Neural crest cell (in vitro differentiated cells): ENCODE measurements at regions not wholly inside any gene's neighbourhood (a gene's known extent, or its start where the extent isn't known, plus 50 kb on each side); places are given as distances from the start of the nearest gene placed in this dataset.

Source experiments
- DNase-seq: peaks from one replicate; pipeline ENCODE4 v3.0.0; 2021; ENCODE audit warnings: low read depth, mixed read lengths, low spot score
- H3K27ac Mint-ChIP-seq: one replicate; pipeline ENCODE4 v1.8.0; 2021; ENCODE audit warnings: mild to moderate bottlenecking, mixed read lengths; ENCODE audit not compliant: unreplicated experiment
- H3K27me3 Mint-ChIP-seq: 2 replicates; pipeline ENCODE4 v1.8.0; 2021; ENCODE audit warnings: low read depth, mild to moderate bottlenecking, mixed read lengths
- H3K36me3 Mint-ChIP-seq: 2 replicates; pipeline ENCODE4 v1.8.0; 2021; ENCODE audit warnings: low read depth, mild to moderate bottlenecking, mixed read lengths
- H3K4me1 Mint-ChIP-seq: 2 replicates; pipeline ENCODE4 v1.8.0; 2021; ENCODE audit warnings: mixed read lengths
- H3K4me3 Mint-ChIP-seq: one replicate; pipeline ENCODE4 v1.8.0; 2021; ENCODE audit warnings: mild to moderate bottlenecking, mixed read lengths
- H3K9me3 Mint-ChIP-seq: 2 replicates; pipeline ENCODE4 v1.8.0; 2021; ENCODE audit warnings: mixed read lengths
- TF ChIP-seq, protein P1 (sequence below): fragments of 200-600 bp; sonication (generic); conservative IDR thresholded peaks from 2 replicates; pipeline ENCODE4 v1.5.0; 2021; ENCODE audit warnings: antibody characterized with exemption, mild to moderate bottlenecking

DNA sequence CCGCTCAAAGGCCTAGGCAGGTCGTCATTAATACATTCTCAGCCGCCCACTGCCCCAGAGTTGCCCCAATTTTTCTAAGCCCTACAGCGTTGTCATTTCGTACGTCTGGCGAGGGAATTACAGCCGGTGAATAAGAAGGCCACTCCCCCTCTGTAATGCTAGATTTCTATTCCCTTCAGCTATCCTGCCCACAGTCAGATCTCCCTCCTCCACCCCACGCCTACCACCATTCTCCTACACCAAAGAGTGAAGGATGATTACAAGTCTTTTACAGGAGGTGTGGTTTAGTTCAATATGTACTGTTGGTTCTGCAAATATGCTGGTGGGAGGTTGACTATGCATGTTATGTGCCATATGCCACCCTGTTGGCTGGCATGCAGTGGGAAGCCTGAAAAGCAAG is 83.7 kb upstream of the SMIM15 start:
- H3K4me1 Mint-ChIP-seq: no peaks in the 10 kb centered on the region
- TF ChIP-seq, protein P1, sequence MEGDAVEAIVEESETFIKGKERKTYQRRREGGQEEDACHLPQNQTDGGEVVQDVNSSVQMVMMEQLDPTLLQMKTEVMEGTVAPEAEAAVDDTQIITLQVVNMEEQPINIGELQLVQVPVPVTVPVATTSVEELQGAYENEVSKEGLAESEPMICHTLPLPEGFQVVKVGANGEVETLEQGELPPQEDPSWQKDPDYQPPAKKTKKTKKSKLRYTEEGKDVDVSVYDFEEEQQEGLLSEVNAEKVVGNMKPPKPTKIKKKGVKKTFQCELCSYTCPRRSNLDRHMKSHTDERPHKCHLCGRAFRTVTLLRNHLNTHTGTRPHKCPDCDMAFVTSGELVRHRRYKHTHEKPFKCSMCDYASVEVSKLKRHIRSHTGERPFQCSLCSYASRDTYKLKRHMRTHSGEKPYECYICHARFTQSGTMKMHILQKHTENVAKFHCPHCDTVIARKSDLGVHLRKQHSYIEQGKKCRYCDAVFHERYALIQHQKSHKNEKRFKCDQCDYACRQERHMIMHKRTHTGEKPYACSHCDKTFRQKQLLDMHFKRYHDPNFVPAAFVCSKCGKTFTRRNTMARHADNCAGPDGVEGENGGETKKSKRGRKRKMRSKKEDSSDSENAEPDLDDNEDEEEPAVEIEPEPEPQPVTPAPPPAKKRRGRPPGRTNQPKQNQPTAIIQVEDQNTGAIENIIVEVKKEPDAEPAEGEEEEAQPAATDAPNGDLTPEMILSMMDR: no peak
- peaks cover 7% of the 10 kb centered on the region for H3K9me3 Mint-ChIP-seq
- H3K36me3 Mint-ChIP-seq: peaks cover 2% of the 10 kb centered on the region
- no peak overlapping the region for H3K27ac Mint-ChIP-seq
- H3K27me3 Mint-ChIP-seq: no peaks in the 10 kb centered on the region
- H3K4me3 Mint-ChIP-seq: no peak overlapping the region
- DNase-seq: no peak

DNA sequence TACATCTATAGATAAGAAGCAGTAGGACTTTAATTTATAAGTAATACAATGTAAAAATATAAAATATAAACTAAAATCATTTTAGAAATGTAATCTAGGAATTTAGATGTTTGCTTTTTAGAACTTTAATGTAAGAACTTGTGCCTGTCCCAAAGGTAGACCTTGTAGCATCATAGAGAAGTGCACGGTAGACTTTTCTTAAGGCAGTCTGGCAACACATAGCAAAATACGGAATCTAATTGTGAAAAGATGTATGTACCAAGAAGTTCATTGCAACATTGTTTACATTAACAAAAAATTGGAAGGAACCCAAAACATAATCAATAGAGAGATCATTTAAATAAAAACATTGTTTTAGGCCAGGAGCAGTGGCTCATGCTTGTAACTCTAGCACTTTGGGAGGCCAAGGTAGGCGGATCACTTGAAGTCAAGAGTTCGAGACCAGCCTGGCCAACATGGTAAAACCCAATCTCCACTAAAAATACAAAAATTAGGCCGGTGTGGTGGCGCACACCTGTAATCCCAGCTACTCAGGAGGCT is 84.6 kb upstream of the SMIM15 start:
- Mint-ChIP-seq H3K27ac (no peak overlapping the region), H3K4me1 (peaks cover under 1% of the 10 kb centered on the region), H3K36me3 (peaks cover 2% of the 10 kb centered on the region), H3K9me3 (peaks cover 7% of the 10 kb centered on the region), H3K27me3 (no peaks in the 10 kb centered on the region), H3K4me3 (no peak overlapping the region)
- TF ChIP-seq, protein P1: no peak
- DNase-seq: no peak

DNA sequence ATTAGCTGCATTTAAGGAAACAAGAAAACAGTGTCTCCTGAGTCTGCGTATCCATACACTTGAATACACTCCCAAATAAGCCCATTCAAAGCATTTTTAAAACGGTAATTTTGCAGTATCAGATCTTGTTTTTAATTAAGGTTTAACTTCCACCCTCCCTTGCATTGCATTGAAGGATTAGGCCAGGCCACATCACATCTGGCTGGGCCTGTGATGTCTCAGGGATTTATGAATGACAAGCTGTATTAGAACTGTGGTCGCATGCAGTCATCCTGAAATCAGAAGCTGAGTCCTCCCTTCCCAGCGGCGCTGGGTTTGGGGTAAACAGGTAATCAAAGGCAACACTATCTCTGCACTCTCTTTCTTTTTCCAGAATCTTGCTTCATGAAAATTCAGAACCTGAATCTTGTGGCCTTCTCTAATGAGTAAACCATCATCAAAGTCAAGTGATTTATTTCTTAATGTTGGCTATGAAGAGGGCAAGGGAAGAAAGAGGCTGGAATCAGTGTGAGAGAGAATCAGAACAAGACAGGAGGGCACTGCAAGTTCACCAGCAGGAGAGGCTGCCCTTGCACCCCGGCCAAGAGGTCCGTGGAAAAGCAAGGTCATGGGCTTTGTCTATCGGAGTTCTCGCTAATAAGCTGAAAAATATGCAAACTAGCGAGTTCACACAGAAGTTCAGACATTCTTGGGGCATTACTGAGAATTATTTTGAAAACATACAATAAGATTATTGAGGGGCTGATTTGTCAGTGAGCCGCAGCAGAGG is 80.0 kb upstream of the ZSWIM6 start:
- Mint-ChIP-seq H3K9me3 (peaks cover 9% of the 10 kb centered on the region), H3K27me3 (no peaks in the 10 kb centered on the region), H3K27ac (no peak overlapping the region), H3K4me3 (no peak overlapping the region), H3K36me3 (peaks cover 2% of the 10 kb centered on the region), H3K4me1 (peaks cover 9% of the 10 kb centered on the region)
- TF ChIP-seq, protein P1: no peak
- DNase-seq: no peak

DNA sequence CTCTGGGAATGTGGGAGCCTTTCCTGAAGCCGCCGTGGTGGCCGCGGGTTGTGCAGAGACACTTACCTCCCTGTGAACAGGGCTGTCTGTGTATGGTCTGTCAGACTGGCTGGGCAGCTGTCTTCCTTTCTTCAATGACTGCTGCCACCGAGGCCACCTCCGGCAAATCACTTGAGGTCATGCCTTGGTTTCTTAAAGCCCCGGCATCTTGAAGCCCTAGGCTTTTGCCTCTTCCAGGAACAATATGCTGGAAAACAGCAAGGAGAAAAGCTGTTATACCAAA is 79.5 kb upstream of the ZSWIM6 start:
- TF ChIP-seq, protein P1: no peak
- Mint-ChIP-seq H3K27ac (no peak overlapping the region), H3K4me1 (peaks cover 9% of the 10 kb centered on the region), H3K36me3 (peaks cover 2% of the 10 kb centered on the region), H3K4me3 (no peak overlapping the region), H3K9me3 (peaks cover 9% of the 10 kb centered on the region), H3K27me3 (no peaks in the 10 kb centered on the region)
- DNase-seq: no peak

DNA sequence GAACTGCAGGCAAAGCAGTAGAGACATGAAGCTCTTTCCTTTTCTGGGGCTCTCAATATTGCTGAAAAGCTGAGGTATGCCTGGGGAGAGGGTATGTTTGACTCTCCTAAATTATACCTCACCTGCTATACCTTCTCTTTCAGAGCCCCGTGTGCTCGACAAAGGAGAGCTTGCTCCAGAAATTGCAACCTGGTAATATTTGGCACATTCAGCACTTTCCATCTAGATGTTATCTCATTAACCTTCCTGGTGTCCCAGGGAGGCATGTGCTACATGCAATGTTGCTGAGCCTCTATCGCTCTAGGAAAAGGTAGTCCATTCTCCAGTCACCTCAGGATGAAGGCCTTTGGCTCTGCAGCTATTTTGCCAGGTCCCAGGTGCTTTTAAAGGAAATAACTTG is 78.5 kb upstream of the ZSWIM6 start:
- Mint-ChIP-seq H3K27ac (no peak overlapping the region), H3K36me3 (peaks cover 2% of the 10 kb centered on the region), H3K4me1 (peaks cover 9% of the 10 kb centered on the region), H3K27me3 (no peaks in the 10 kb centered on the region), H3K4me3 (no peak overlapping the region), H3K9me3 (peaks cover 9% of the 10 kb centered on the region)
- DNase-seq: no peak
- TF ChIP-seq, protein P1: no peak
